HS-5 (cell line): ENCODE measurements at regions not wholly inside any gene's neighbourhood (a gene's known extent, or its start where the extent isn't known, plus 50 kb on each side); places are given as distances from the start of the nearest gene placed in this dataset.
"Not testable (repeated sequence)": the region's sequence is repeated elsewhere in the genome, so short reads cannot be mapped to it uniquely, and the experiment has no call there.

Experiments
- DNase-seq: peaks from one replicate; pipeline ENCODE4 v3.0.0-alpha.2; 2012; ENCODE audit warnings: low read depth

DNA sequence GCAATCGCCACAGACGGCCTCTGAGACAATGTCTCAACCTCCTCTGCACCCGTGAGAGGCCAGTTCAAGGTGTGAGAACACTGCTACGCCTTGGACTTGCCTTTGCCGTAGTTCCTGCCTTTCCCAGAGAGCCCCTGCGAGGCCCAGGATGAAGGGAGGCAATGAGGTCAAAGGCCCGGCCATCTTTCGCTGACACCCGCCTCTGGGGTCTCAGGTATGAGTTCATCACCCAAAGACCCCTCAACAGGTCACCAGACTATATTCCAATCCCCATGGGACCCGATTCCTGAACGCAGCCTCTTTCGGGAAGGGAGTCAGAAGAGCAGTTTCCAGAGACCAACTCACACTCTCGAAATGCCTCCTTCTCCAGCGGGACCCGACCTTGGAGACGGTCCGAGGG lies 573.5 kb downstream of the KCNJ18 start:
- DNase-seq = no peak

DNA sequence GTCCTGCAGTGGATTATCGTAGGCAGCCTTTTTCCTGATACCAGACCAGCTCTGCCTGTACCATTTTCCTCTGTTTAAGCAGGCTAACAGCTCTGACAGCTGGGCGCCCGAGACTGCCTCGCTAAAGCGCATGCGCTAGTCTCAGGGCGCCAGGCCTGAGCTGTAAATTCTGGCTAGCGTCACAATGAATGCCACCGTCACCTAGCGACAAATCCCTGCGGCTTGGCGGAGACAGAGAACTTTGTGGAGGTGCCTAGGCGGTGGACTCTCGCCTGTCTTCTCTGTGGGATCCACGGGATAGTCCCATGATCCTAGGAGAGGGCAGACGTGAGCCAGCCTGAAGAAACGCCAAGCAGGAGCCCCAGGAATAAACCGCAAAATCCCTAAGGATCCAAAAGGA lies 573.9 kb downstream of the KCNJ18 start:
- no peak for DNase-seq

DNA sequence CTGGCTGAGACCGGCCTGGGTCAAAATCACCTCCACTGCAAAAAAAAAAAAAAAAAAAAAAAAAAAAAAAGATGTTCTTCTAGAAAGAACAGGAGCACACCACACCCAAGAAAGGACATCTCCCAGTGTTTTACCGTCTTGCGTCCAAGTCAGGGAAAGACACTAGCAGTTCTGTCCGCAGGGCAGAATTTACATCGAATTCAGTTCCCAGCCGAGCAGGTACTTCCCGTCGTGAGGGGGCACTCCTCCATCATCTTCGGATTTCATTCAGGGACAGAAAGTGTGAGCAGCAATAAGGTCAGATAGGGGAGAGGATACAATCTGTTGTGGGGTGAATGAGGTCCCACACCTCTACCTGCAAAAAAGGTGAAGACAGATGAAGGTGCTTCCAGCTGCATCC lies 574.7 kb downstream of the KCNJ18 start:
- DNase-seq = no peak

DNA sequence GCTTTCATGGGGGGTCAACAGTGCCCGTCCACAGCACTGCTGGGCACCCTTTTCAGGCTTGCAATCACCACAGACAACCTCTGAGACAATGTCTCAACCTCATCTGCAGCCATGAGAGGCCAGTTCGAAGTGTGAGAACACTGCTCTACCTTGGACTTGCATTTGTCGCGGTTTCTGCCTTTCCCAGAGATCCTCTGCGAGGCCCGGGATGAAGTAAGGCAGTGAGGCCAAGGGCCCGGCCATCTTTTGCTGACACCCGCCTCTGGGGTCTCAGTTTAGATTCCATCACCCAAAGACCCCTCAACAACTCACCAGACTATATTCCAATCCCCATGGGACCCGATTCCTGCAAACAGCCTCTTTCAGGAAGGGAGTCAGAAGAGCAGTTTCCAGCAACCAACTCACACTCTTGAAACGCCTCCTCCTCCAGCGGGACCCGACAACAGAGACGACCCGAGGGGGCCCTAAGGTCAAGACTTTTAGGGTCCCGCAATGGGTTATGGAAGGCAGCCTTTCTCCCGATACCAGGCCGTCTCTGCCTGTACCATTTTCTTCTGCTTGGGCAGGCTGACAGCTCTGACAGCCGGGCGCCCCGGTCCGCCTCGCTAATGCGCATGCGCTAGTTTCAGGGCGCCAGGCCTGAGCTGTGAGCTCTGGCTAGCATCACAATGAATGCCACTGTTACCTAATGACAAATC lies 576.0 kb downstream of the KCNJ18 start:
- no peak for DNase-seq

DNA sequence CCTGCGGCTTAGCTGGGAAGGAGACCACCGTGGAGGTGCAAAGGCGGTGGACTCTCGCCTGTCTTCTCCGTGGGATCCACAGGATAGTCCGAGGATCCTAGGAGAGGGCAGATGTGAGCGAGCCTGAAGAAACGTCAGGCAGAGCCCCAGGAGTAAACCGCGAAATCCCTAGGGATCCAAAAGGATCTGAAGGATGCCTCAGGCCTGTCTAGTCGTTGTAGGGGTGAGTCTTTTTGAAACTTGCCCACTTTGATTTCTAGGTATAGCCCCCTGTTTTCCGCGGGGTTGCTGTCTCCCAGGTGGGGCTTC lies 576.5 kb downstream of the KCNJ18 start:
- no peak for DNase-seq

GRCh38 chr17:22270381-22270780 lies 578.1 kb downstream of the KCNJ18 start:
- no peak for DNase-seq

DNA sequence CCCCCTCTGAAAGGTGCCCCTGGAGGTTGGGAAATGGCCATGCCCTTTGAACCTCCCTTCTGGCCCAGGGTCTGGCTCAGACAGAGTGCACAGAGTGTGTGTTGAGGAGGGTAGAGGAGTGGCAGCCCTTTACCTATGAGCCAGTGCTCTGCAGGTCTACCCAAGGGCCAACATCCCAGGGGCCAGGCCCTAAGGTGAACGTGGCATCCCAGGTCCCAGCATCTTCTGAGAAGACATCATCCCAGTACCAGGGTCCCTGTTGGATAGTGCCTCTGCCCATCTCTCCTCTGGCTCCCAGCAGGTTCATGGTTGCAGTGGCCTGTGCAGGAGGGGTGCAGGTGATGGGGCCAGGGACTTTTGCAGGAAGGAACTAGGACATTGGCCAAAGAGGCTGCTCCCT lies 578.5 kb downstream of the KCNJ18 start:
- not testable (repeated sequence) for DNase-seq

- DNase-seq = no peak
These were observed 580.2 kb downstream of the KCNJ18 start for GRCh38 chr17:22272363-22273146.

DNA sequence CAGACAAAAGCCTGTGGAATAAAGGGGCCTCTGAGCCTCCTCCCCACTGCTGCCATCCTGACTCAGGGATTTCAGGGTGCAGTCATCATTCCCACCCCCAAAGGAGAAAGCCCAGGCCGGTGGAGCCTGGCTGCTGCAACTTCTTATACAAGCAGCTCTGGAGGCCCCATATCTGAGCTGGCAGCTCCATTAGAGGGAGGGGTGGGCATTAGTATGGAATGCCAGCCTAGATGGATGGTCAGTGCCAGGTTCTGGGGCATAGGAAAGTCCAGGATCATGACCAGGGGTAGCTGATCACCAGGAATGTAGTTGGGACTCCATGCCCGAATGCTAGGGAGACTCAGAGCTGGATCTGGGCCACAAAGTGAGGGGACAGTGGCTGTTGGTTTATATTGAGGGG lies 581.0 kb downstream of the KCNJ18 start:
- no peak for DNase-seq

- DNase-seq = no peak
These were observed 585.3 kb downstream of the KCNJ18 start for GRCh38 chr17:22277595-22277994.

GRCh38 chr17:22278302-22279275 lies 586.3 kb downstream of the KCNJ18 start:
- no peak for DNase-seq

DNA sequence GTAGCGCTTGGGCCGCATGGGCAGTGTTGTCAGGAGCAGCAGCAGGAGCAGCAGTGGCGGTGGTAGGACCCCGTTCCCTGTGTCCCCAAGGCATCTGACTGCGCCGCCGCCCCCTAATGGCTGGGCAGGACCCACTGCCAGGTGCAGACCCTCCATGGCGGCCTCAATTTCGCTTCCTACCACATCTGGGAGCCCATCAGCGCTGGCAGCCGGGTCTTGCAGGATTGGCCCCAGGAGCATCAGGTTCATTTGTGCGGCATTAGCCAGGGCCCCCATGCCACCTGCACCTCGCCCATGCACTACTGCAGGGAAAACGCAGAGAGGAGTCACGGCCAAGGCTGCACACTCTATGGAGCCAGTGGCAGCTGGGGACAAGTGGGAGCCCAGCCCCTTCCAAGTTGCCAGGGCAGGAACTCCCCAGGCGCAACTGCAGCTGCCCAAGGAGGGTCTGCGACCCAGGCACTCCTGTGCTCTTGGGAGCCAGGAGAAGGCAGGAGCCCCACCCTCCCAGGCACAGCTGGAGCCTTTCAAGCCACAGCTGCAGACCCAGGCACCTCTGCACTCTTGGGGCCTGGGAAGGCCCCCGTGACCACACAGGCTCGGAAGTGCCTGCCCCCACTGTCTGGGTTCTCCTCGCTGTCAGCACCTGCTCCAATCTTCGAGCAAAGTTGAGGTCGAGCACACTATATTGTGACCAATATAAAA lies 594.2 kb downstream of the KCNJ18 start:
- no peak for DNase-seq

GRCh38 chr17:22298484-22298951 lies 606.2 kb downstream of the KCNJ18 start:
- not testable (repeated sequence) for DNase-seq

DNA sequence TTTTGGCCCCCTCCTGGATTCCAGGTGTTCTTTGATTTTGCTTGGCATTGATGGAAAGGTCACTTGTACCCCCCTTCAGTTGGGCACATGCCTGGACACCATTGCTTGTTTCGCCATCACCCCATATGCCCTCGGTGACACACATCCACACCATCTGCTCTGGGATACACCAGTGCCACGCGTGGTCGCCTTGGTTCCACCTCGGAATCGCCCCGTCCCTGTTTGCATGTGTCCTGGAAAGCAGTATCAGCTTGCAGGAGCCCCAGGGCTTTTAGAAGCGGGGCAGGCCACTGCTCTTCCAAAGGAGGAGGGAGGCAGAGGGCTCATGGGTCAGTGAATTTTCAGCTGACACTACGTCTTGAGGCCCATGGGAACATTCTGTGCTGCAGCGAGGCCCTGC lies 607.9 kb downstream of the KCNJ18 start:
- DNase-seq = no peak

- no peak for DNase-seq
These were observed 608.5 kb downstream of the KCNJ18 start for GRCh38 chr17:22300731-22301352.

DNA sequence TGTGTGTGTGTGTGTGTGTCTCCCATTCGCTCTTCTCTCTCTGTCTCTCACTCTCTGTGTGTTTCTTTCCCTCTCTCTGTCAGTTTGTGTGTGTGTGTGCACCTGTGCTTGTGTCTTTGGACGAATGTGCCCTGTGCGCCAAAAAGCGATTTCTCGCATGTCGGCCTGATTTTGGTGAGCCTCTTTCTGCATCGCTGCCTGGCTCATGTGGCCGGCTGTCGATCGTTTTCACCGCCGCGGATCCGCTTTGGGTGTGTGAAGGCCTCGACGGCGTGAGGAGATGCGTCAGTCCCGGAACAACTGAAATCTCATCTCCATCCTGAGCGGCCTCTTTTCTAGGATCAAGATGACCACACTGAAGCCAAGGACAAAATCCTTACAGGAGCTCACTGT lies 609.0 kb downstream of the KCNJ18 start:
- DNase-seq = no peak

DNA sequence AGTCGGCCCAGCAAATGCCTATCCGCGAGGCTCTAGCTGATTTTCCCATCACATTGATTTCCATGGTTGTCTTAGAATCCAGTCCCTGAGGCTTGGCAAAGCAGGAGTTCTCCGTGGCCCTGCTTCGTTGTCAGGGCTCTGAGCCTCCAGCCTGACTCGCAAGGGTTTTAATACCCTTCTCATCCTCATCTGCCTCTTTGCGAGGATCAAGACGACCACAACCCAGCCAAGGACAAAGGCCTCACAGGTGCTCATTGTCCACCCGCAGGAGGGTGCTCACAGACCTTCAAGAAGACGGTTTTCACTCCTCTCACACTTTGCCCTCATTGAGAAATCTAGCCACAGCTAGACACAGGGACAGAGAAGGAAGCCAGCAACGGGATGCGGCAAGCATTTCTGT lies 610.8 kb downstream of the KCNJ18 start:
- DNase-seq = no peak

DNA sequence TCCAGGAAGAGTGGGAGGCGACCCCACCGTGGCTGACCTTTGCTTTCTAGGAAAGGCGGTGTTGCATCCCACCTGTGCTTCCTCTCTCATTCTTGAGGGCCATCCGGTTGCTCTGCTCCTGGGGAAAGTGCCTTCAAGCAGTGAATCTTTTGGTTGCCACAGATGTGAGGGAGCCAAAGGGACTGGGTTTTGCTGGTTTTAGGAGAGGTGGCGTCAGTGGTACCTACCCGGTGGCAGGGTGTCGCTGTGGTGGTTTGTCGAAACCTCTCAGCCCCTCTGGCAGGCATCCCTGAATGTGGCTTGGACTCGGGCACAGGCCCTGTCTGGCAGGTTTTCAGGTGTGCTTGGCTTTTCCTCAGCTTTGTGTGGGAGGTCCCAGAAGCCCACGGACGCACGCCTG lies 611.5 kb downstream of the KCNJ18 start:
- DNase-seq = no peak

GRCh38 chr17:22304667-22305303 lies 612.5 kb downstream of the KCNJ18 start:
- no peak for DNase-seq

DNA sequence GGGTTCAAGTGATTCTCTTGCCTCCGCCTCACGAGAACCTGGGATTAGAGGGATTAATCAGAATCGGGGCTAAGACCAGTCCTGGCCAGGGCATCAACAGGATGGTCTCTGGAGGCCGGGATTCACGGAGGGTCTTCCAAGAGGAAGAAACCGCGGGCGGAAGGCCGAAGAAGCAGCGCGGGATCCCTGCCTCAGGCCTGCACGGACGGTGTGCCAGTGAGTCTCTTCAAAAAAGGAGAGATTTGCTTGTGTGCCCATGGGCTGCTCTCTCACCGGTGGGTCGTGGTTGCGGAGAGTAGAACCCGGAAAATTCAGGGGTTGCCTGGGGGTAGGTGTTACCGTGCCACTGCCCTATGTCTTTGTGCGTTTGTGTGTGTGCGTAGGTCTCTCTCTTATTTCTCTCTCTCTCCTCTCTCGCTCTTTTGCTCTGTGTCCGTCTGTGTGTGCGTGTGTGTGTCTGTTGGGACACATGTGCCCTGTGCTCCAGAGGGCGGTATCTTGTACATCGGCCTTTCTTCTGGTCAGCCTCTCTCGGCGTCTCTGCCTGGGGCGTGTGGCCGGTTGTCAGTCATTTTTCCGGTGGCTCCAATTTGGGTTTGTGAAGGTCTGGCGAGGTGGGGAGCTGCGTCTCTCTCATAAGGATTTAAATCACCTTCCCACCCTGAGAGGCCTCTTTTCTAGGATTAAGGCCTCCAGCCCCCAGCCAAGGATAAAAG lies 613.2 kb downstream of the KCNJ18 start:
- no peak for DNase-seq
